HG03280 (cell line): ENCODE measurements at regions not wholly inside any gene's neighbourhood (a gene's known extent, or its start where the extent isn't known, plus 50 kb on each side); places are given as distances from the start of the nearest gene placed in this dataset.
"Not testable (repeated sequence)": the region's sequence is repeated elsewhere in the genome, so short reads cannot be mapped to it uniquely, and the experiment has no call there.

Experiments used
- ATAC-seq: cut with Tn5 transposase; IDR thresholded peaks from one replicate; pipeline ENCODE4 v1.9.1; 2021; ENCODE audit warnings: mild to moderate bottlenecking, moderate library complexity; ENCODE audit not compliant: unreplicated experiment

GRCh38 chr17:20633268-20634059 is 53.9 kb downstream of the CDRT15L2 start:
- not testable (repeated sequence) for ATAC-seq

- ATAC-seq = not testable (repeated sequence)
Measured at GRCh38 chr17:20640147-20640546, 60.6 kb downstream of the CDRT15L2 start.

DNA sequence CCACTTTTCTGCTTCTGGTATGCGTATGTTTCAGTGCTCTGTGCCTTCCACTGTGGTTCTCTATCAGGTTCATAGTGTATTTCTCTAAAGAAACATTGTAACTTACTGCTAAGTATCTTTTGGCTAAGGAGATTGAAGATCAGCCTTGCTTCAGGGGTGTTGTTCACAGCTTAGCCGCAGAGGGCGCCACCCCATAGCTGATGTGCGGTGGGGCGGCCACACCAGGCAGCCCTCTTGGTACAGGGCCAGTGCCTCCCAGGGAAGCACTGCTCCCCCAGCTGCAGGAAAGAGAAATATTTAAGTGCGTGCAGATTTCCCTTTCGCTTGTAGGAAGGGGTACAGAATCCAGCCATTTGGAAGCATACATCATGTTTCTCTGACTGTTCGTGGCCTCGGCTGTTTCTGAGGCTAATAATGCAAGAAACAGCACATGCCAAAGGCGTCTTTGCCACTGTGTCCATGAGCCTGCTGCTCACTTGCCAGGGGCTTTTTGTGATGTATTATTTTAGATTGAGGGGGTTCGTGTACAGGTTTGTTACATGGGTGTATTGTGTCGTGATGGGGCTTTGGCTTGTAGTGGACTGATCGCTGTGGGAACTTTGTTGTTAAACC is 67.2 kb downstream of the CDRT15L2 start:
- not testable (repeated sequence) for ATAC-seq

DNA sequence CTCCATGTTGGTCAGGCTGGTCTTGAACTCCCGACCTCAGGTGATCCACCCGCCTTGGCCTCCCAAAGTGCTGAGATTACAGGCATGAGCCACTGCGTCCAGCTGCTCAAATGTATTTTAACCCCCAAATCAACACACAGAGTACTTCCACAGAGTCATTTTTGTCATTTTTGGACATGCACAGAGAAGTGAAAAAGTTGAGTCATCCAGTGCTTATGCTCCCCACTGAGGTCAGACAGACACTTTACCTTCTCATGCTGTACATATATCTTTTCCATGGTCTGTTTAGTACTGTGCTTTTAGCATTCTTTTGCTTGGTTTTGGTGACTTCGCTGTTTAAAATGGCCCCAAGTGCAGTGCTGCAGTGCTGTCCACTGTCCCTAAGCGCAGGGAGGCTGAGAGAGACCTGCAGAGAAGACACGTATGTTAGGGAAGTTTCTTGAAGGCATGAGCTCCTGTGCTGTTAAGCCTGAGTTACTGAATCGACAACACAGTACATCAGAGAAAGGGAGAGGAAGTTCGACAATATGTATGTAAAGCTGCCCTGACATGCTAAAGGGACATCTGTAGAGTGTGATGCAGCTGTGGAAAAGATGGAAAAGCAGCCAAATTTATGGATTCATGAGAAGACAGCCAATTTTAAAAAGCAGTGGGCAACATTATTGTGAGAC is 69.7 kb downstream of the CDRT15L2 start:
- ATAC-seq = peak; percentile 91

- ATAC-seq = not testable (repeated sequence)
Measured at GRCh38 chr17:20651022-20651421, 71.5 kb downstream of the CDRT15L2 start.

DNA sequence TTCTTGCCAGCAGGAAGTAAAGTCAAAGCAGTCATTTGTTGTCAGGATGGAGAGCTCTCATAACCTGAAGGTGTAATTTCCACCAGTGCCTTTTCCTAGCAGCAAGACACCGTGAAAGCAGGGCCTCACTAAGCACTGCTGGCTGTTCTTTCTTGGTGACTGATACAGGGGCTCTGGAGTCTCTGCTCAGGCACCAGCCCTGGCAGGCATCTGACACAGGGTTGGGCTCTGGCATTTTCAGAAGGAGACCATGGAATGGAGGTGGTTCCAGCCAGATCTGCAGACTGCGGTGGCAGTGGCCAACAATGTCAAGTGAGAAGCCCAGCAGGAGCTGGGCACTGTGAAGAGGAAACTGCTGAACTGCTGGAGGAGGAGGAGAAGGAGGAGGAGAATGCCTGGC is 72.2 kb downstream of the CDRT15L2 start:
- not testable (repeated sequence) for ATAC-seq

DNA sequence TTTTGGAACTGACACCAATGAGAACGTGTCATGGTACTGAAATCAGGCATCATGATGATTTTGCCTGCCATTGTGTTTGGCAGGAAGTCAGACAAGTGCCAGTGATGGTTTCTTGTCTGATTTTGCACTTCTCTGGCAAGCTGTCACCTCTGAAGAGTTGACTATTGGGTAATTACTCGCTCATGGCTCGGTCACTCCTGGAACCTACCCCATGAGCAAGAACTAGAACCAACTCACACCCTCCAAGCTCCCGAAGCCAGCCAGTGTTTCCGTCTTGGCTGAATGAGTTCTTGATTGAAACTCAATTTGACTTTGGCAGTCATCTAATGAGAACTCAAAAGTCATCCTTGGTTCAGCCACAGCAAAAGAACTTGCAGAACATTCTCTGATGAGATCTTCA is 73.9 kb downstream of the CDRT15L2 start:
- not testable (repeated sequence) for ATAC-seq

GRCh38 chr17:20654114-20654513 is 74.6 kb downstream of the CDRT15L2 start:
- ATAC-seq = not testable (repeated sequence)

DNA sequence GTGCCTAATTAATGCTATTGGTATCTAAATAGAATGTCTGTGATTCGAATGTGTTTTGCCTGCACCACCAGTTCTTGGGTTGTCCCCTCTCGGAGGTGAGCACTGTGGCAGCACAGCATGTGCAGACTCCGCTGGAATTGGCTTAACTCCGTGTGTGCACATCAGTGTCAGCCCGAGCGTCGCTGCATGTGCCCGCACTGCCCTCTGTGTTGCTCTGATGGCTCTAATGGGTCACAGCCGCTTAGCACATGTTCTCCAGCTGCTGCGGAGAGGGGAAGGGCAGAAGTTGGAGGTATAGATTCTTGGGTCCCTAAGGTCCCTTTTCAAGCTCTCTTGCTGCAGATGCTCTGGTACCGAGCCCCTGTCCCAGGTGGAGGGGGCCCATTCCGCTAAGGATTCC is 75.1 kb downstream of the CDRT15L2 start:
- not testable (repeated sequence) for ATAC-seq

- not testable (repeated sequence) for ATAC-seq
Measured at GRCh38 chr17:20665103-20665955, 85.8 kb downstream of the CDRT15L2 start.

GRCh38 chr17:20666689-20667088 is 87.2 kb downstream of the CDRT15L2 start:
- ATAC-seq = not testable (repeated sequence)

DNA sequence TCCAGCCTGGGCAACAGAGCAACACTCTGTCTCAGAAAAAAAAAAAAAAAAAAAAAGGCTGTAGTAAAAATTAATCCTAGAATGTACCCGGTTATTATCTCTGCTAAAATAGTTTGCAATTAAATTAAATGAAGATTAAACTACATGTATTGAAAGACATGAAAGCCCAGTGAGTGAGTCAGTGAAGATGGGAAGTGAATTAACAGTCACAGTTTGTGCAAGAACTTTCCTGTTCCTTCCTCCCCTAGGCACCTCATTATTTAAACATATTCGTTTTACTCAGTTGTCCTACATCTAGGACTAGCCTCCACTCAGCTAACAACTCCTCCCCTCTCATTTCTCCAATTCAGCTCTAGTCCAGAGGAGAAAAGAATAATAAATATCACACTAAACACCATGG is 88.2 kb downstream of the CDRT15L2 start:
- ATAC-seq = not testable (repeated sequence)

DNA sequence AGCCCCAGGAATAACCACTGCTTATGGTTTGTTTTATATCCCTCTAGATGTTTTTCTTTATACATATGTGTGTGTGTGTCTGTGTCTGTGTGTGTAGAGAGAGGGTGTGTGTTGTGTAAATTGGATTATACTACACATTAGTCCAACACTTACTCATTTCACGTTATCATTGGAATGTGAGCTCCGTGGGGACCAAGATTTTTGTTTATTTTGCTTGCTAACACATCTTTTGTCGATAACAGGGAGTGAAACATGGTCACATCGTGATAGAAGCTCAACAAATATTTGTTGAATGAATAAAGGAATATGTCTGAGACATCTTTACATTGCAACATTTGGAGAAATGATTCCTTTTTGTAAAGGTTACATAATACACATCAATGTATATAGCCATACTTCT is 88.8 kb downstream of the CDRT15L2 start:
- not testable (repeated sequence) for ATAC-seq

GRCh38 chr17:20668868-20669267 is 89.3 kb downstream of the CDRT15L2 start:
- ATAC-seq = not testable (repeated sequence)

- ATAC-seq = not testable (repeated sequence)
Measured at GRCh38 chr17:20670506-20670905, 91.0 kb downstream of the CDRT15L2 start.

GRCh38 chr17:20674374-20674773 is 94.8 kb downstream of the CDRT15L2 start:
- ATAC-seq = not testable (repeated sequence)

DNA sequence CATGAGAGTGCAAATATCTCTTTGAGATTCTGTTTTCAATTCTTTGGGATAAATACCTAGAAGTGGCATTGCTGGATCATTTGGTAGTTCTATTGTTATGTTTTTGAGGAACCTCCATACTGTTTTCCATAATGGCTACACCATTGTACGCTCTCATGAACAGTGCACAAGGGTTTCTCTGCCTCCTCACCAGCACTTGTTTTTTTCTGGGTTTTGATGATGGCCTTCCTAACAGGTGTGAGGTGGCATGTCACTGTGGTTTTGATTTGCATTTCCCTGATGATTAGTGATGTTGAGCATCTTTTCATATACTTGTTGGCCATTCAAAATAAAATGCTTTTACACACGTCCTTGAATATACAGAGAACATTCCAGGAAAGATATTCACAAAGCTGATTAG is 96.2 kb downstream of the CDRT15L2 start:
- ATAC-seq = not testable (repeated sequence)

GRCh38 chr17:20676656-20677055 is 97.1 kb downstream of the CDRT15L2 start:
- not testable (repeated sequence) for ATAC-seq

- not testable (repeated sequence) for ATAC-seq
Measured at GRCh38 chr17:20677469-20677868, 97.9 kb downstream of the CDRT15L2 start.

- not testable (repeated sequence) for ATAC-seq
Measured at GRCh38 chr17:20678424-20678823, 98.9 kb downstream of the CDRT15L2 start.
